K562 (cell line): ENCODE measurements at regions not wholly inside any gene's neighbourhood (a gene's known extent, or its start where the extent isn't known, plus 50 kb on each side); places are given as distances from the start of the nearest gene placed in this dataset.

Source experiments
- ATAC-seq: fragments of 200-7000 bp; cut with Tn5 transposase; 3 replicates; pipeline ENCODE4 v1.9.1; 2020; ENCODE audit warnings: moderate library complexity
- BruUV-seq: library from RNA; stranded (reverse); fragments of 400-500 nt; replicated peaks from 2 replicates; lab custom pipeline; 2021; lab: Mats Ljungman, UMichigan
- CTCF ChIA-PET: fragments of 300-600 bp; formaldehyde crosslinking; extraction: SDS; loops from one replicate; lab custom pipeline; 2021; ENCODE audit warnings: low intra/inter-chr PET ratio; lab: Yijun Ruan, JAX
- POLR2A ChIA-PET: fragments of 300-600, 350-650 bp; sonication (Branson Sonifier 250); formaldehyde crosslinking; extraction: SDS; loops from one replicate; lab custom pipeline; 2021; ENCODE audit warnings: antibody characterized with exemption, inconsistent platforms; lab: Yijun Ruan, JAX
- DNase-seq, 4 experiments: peaks; one replicate each; pipeline versions ENCODE4 v3.0.0 to v3.0.0-alpha.2; 2011 to 2018; ENCODE audit warnings: low spot score in 3 of 4, mixed read lengths in 3 of 4; ENCODE audit errors: extremely low read depth in 1 of 4
- FAIRE-seq: peaks from 2 replicates; lab custom pipeline; 2011; peaks lifted over from hg19 to GRCh38; lab: Jason Lieb, UNC
- H2AFZ ChIP-seq: 2 replicates; pipeline ENCODE4 v1.6.0; 2011; ENCODE audit warnings: low read depth, low read length, control low read depth, inconsistent platforms
- H3K27ac ChIP-seq: fragments of 200-600 bp; 3 replicates; pipeline ENCODE4 v1.8.0; 2011; ENCODE audit warnings: low read depth, mild to moderate bottlenecking, control low read depth, inconsistent platforms, low read length, moderate library complexity, mixed read lengths; ENCODE audit errors: extremely low read depth
- H3K27me3 ChIP-seq, 2 experiments: fragments of 300-600 bp in 1 of 2; 2 replicates in 1 of 2; 3 replicates in 1 of 2; pipeline versions ENCODE4 v1.6.0 to v1.8.0; 2011; ENCODE audit warnings: inconsistent platforms in 2 of 2, low read length in 2 of 2, mild to moderate bottlenecking in 1 of 2, mixed read lengths in 1 of 2, moderate library complexity in 1 of 2; ENCODE audit not compliant: control insufficient read depth in 2 of 2, insufficient read depth in 2 of 2
- H3K36me3 ChIP-seq: fragments of 300-600 bp; 3 replicates; pipeline ENCODE4 v1.8.0; 2011; ENCODE audit warnings: mild to moderate bottlenecking, low read length, inconsistent platforms; ENCODE audit not compliant: control insufficient read depth, insufficient read depth
- H3K4me1 ChIP-seq, 2 experiments: fragments of 200-600 bp in 1 of 2; replicated peaks in 1 of 2; 2 replicates in 1 of 2; 3 replicates in 1 of 2; pipeline versions ENCODE4 v1.5.1 to v1.8.0; 2011; ENCODE audit warnings: inconsistent platforms in 2 of 2, low read length in 2 of 2, mild to moderate bottlenecking in 1 of 2, mixed read lengths in 1 of 2, moderate library complexity in 1 of 2; ENCODE audit not compliant: control insufficient read depth in 2 of 2, insufficient read depth in 2 of 2
- H3K4me2 ChIP-seq: 2 replicates; pipeline ENCODE4 v1.6.1; 2011; ENCODE audit warnings: low read length, control low read depth, inconsistent platforms, mixed read lengths; ENCODE audit not compliant: insufficient read depth
- H3K4me3 ChIP-seq: fragments of 200-600 bp; sonication (generic), shearing (Covaris generic); 2 replicates; pipeline ENCODE4 v1.5.1; 2016; ENCODE audit warnings: control low read depth, inconsistent platforms
- H3K79me2 ChIP-seq: fragments of 200-600 bp; 3 replicates; pipeline ENCODE4 v1.8.0; 2011; ENCODE audit warnings: low read length, inconsistent platforms; ENCODE audit not compliant: control insufficient read depth, insufficient read depth
- H3K9ac ChIP-seq, 2 experiments: 2 replicates each; pipeline versions ENCODE4 v1.6.0 to v1.6.1; 2011; ENCODE audit warnings: low read depth in 2 of 2, low read length in 2 of 2, control low read depth in 1 of 2, inconsistent platforms in 1 of 2, mild to moderate bottlenecking in 1 of 2, mixed read lengths in 1 of 2; ENCODE audit not compliant: insufficient read depth in 1 of 2
- H3K9me1 ChIP-seq: one replicate; pipeline ENCODE4 v1.6.0; 2011; ENCODE audit warnings: inconsistent platforms, mild to moderate bottlenecking, low read length, moderate library complexity; ENCODE audit not compliant: control insufficient read depth, insufficient read depth
- H3K9me3 ChIP-seq: replicated peaks from 2 replicates; pipeline ENCODE4 v1.5.1; 2011; ENCODE audit warnings: low read depth, low read length, inconsistent platforms; ENCODE audit not compliant: control insufficient read depth, insufficient read depth
- H4K20me1 ChIP-seq: replicated peaks from 2 replicates; pipeline ENCODE4 v1.6.1; 2011; ENCODE audit warnings: low read length, inconsistent platforms, mixed read lengths; ENCODE audit not compliant: control insufficient read depth, insufficient read depth
- ARID4B ChIP-seq: sonication (generic); formaldehyde crosslinking; IDR thresholded peaks from 2 replicates; pipeline ENCODE4 v1.8.0; 2022; ENCODE audit warnings: mild to moderate bottlenecking, missing genetic modification reagents
- CBFA2T3 ChIP-seq: fragments of 450-650 bp; IDR thresholded peaks from 2 replicates; pipeline ENCODE4 v1.6.1; 2017
- CBX1 ChIP-seq: sonication (generic); IDR thresholded peaks from 2 replicates; pipeline ENCODE4 v1.6.1; 2016; ENCODE audit warnings: antibody characterized with exemption, low read depth, mild to moderate bottlenecking
- CTCF ChIP-seq, 3 experiments: IDR thresholded peaks in 2 of 3; conservative IDR thresholded peaks in 1 of 3; 2 replicates each; pipeline ENCODE4 v1.5.1; 2011 to 2012; ENCODE audit warnings: low read length in 3 of 3, mild to moderate bottlenecking in 3 of 3, control low read depth in 2 of 3, improper control_type of control experiment in 1 of 3, inconsistent platforms in 1 of 3, low read depth in 1 of 3, mixed read lengths in 1 of 3, moderate library complexity in 1 of 3; ENCODE audit not compliant: insufficient read depth in 2 of 3
- ID3 ChIP-seq, 2 experiments: fragments of 250-450 bp in 1 of 2; fragments of 450-650 bp in 1 of 2; sonication (Bioruptor Pico) in 1 of 2; IDR thresholded peaks; 2 replicates each; pipeline versions ENCODE4 v1.6.1 to v1.8.0; 2016 to 2021; ENCODE audit warnings: mild to moderate bottlenecking in 2 of 2, moderate library complexity in 2 of 2, missing compliant biosample characterization in 1 of 2, missing genetic modification characterization in 1 of 2
- ZBTB26 ChIP-seq: fragments of 450-650 bp; formaldehyde crosslinking; IDR thresholded peaks from 2 replicates; pipeline ENCODE4 v1.4.0; 2022; ENCODE audit warnings: missing genetic modification characterization
- ZNF316 ChIP-seq: fragments of 450-650 bp; IDR thresholded peaks from 2 replicates; pipeline ENCODE4 v1.6.1; 2016
- WGBS: fragments of 100-300 bp; shearing (Covaris generic); methylation state at CpG from one replicate; pipeline ENCODE4 v1.1.6; 2016; ENCODE audit warnings: low coverage, mixed read lengths; ENCODE audit not compliant: insufficient coverage; ENCODE audit errors: missing lambda C conversion rate; 5-methylcytosine and 5-hydroxymethylcytosine counted together
- in situ Hi-C: fragments of 300-500 bp; cut with MboI; formaldehyde crosslinking; loops from 4 replicates; pipeline ENCODE4 v1.15.0; 2018; ENCODE audit warnings: inconsistent platforms, mixed read lengths
- intact Hi-C: fragments of 100-400 bp; cut with micrococcal nuclease; formaldehyde crosslinking; loops from 2 replicates; pipeline ENCODE4 v1.14.2; 2022

- no peak for TF ChIP-seq ARID4B (CRISPR knock-in tag)
Observed at GRCh38 chr3:43884581-43884980, 193.8 kb downstream of the ABHD5 start (continued).

- FAIRE-seq, result no peak
- no TSS peak for BruUV-seq
- Histone ChIP-seq H3K4me1 (no peaks in the 10 kb centered on the region), H2AFZ (no peak overlapping the region), H3K9ac (no peak overlapping the region), H3K4me3 (no peak overlapping the region), H3K36me3 (no peaks in the 10 kb centered on the region), H3K79me2 (no peaks in the 10 kb centered on the region), H3K27ac (no peak overlapping the region), H4K20me1 (no peaks in the 10 kb centered on the region), H3K4me2 (no peak overlapping the region), H3K9me3 (no peaks in the 10 kb centered on the region), H3K9me1 (no peaks in the 10 kb centered on the region), H3K27me3 (peaks cover 18 to 44% of the 10 kb centered on the region in 2 experiments)
- ChIA-PET POLR2A (interaction anchor here (0.5 to 1.1 kb wide), 4 partner anchors 9 to 888 kb away, joined by 3 to 5 read pairs (median 4); no protein-coding TSS in a partner anchor), CTCF (no interaction called here)
- intact Hi-C loops, result no loop called here
- WGBS, result 0% methylated on average over 3 of the region's 3 CpGs
- TF ChIP-seq CTCF (IDR thresholded peaks at IDR 0.05 in 2 of 3, conservative IDR thresholded peaks at IDR 0.05 in 1 of 3; ENCODE audit: insufficient read depth in 2 of 3, low read depth in 1 of 3, low read length in 3 of 3), result no peak
- no peak for TF ChIP-seq ZBTB26 (CRISPR knock-in tag)
- no peak for TF ChIP-seq ID3 (CRISPR knock-in tag; IDR thresholded peaks at IDR 0.05)
- no peak for TF ChIP-seq ID3 (tag; IDR thresholded peaks at IDR 0.05)
- no peak for TF ChIP-seq ZNF316
- no peak for TF ChIP-seq CBFA2T3
- no peak for TF ChIP-seq CBX1
- no peak for DNase-seq
- in situ Hi-C loops, result no loop called here
- no peak for ATAC-seq
Observed at GRCh38 chr3:43885908-43886618, 195.3 kb downstream of the ABHD5 start.
